CD4-positive, CD25-positive, alpha-beta regulatory T cell (primary cell): ENCODE measurements at regions not wholly inside any gene's neighbourhood (a gene's known extent, or its start where the extent isn't known, plus 50 kb on each side); places are given as distances from the start of the nearest gene placed in this dataset.
A peak's percentile ranks its signal among the peaks of the same experiment; 100 is the strongest.
"Not testable (repeated sequence)": the region's sequence is repeated elsewhere in the genome, so short reads cannot be mapped to it uniquely, and the experiment has no call there.

Source experiments
- ATAC-seq, 2 donors: fragments of 150-1000 bp; cut with Tn5 transposase; one replicate each; pipeline ENCODE4 v1.10.0; 2021; ENCODE audit warnings: low read depth in 2 of 2, moderate number of reproducible peaks in 2 of 2, moderate library complexity in 1 of 2
- DNase-seq, 3 donors: peaks; one replicate each; pipeline versions ENCODE4 v3.0.0 to v3.0.0-alpha.2; 2012 to 2022; ENCODE audit warnings: mixed read lengths in 1 of 3
- H3K27ac ChIP-seq: one replicate; pipeline ENCODE4 v1.7.0; 2013; ENCODE audit warnings: mild to moderate bottlenecking, low read length; ENCODE audit not compliant: insufficient read depth, poor library complexity, severe bottlenecking
- H3K27me3 ChIP-seq: one replicate; pipeline ENCODE4 v1.7.0; 2013; ENCODE audit warnings: low read length; ENCODE audit not compliant: control insufficient read depth, insufficient read depth
- H3K36me3 ChIP-seq: one replicate; pipeline ENCODE4 v1.7.0; 2013; ENCODE audit warnings: mild to moderate bottlenecking, low read length, moderate library complexity; ENCODE audit not compliant: control insufficient read depth, insufficient read depth
- H3K4me1 ChIP-seq: 2 replicates; pipeline ENCODE4 v1.7.0; 2013; ENCODE audit warnings: mild to moderate bottlenecking, low read length; ENCODE audit not compliant: insufficient read depth, control insufficient read depth, poor library complexity, severe bottlenecking
- H3K4me3 ChIP-seq: one replicate; pipeline ENCODE4 v1.7.0; 2013; ENCODE audit warnings: low read depth, mild to moderate bottlenecking, low read length, moderate library complexity
- H3K9me3 ChIP-seq, 2 experiments: 1 replicate in 1 of 2; 2 replicates in 1 of 2; pipeline ENCODE4 v1.7.0; 2013; ENCODE audit warnings: low read length in 2 of 2, mild to moderate bottlenecking in 1 of 2, moderate library complexity in 1 of 2; ENCODE audit not compliant: control insufficient read depth in 2 of 2
- H3K27ac Mint-ChIP-seq, 3 donors: one replicate each; pipeline ENCODE4 v1.8.0; 2020 to 2022; ENCODE audit warnings: mild to moderate bottlenecking in 3 of 3, mixed read lengths in 3 of 3, moderate library complexity in 2 of 3
- H3K27me3 Mint-ChIP-seq: one replicate; pipeline ENCODE4 v1.8.0; 2022; ENCODE audit warnings: mild to moderate bottlenecking, mixed read lengths
- H3K36me3 Mint-ChIP-seq: one replicate; pipeline ENCODE4 v1.8.0; 2020; ENCODE audit warnings: mixed read lengths
- H3K4me1 Mint-ChIP-seq, 4 donors: one replicate each; pipeline ENCODE4 v1.8.0; 2020 to 2022; ENCODE audit warnings: mixed read lengths in 4 of 4, mild to moderate bottlenecking in 1 of 4
- H3K4me3 Mint-ChIP-seq, 4 donors: one replicate each; pipeline ENCODE4 v1.8.0; 2020 to 2022; ENCODE audit warnings: mild to moderate bottlenecking in 4 of 4, mixed read lengths in 4 of 4, moderate library complexity in 3 of 4
- H3K9me3 Mint-ChIP-seq, 7 donors: one replicate each; pipeline ENCODE4 v1.8.0; 2020 to 2022; ENCODE audit warnings: mixed read lengths in 7 of 7, mild to moderate bottlenecking in 3 of 7, moderate library complexity in 2 of 7

GRCh38 chr7:93026425-93026824, 91.4 kb downstream of the SAMD9 start:
- H3K9me3 Mint-ChIP-seq, result peaks cover 0 to 9% (median 5%) of the 10 kb centered on the region in 7 donors
- Histone ChIP-seq H3K27me3 (peaks cover 2% of the 10 kb centered on the region), H3K36me3 (no peaks in the 10 kb centered on the region), H3K9me3 (peaks cover 0 to under 1% of the 10 kb centered on the region in 2 experiments), H3K27ac (no peak overlapping the region), H3K4me1 (no peaks in the 10 kb centered on the region), H3K4me3 (no peak overlapping the region)
- no peak for ATAC-seq
- no peaks in the 10 kb centered on the region for H3K4me1 Mint-ChIP-seq
- DNase-seq, result no peak
- H3K36me3 Mint-ChIP-seq, result no peaks in the 10 kb centered on the region
- H3K27ac Mint-ChIP-seq, result no peak overlapping the region
- H3K27me3 Mint-ChIP-seq, result no peaks in the 10 kb centered on the region
- H3K4me3 Mint-ChIP-seq, result no peak overlapping the region

GRCh38 chr7:93025389-93025788, 92.4 kb downstream of the SAMD9 start:
- no peak for ATAC-seq
- no peaks in the 10 kb centered on the region for H3K36me3 Mint-ChIP-seq
- H3K9me3 Mint-ChIP-seq, result peaks cover 0 to 5% (median 0%) of the 10 kb centered on the region in 7 donors
- H3K4me3 Mint-ChIP-seq, result no peak overlapping the region
- H3K27ac Mint-ChIP-seq, result no peak overlapping the region
- no peaks in the 10 kb centered on the region for H3K4me1 Mint-ChIP-seq
- DNase-seq, result no peak
- Histone ChIP-seq H3K27ac (no peak overlapping the region), H3K4me1 (no peaks in the 10 kb centered on the region), H3K27me3 (peaks cover 2% of the 10 kb centered on the region), H3K9me3 (no peaks in the 10 kb centered on the region), H3K36me3 (no peaks in the 10 kb centered on the region), H3K4me3 (no peak overlapping the region)
- H3K27me3 Mint-ChIP-seq, result no peaks in the 10 kb centered on the region

- not testable (repeated sequence) for H3K4me3 ChIP-seq, H3K27ac Mint-ChIP-seq, H3K9me3 ChIP-seq, H3K27ac ChIP-seq, H3K27me3 ChIP-seq, H3K27me3 Mint-ChIP-seq, ATAC-seq, DNase-seq, H3K4me3 Mint-ChIP-seq, H3K36me3 Mint-ChIP-seq, H3K4me1 Mint-ChIP-seq, H3K4me1 ChIP-seq, H3K36me3 ChIP-seq, H3K9me3 Mint-ChIP-seq
Observed at GRCh38 chr7:93022931-93023478, 94.8 kb downstream of the SAMD9 start.

GRCh38 chr7:93021748-93022147, 96.0 kb downstream of the SAMD9 start:
- H3K4me1 ChIP-seq, result no peaks in the 10 kb centered on the region
- no peak for ATAC-seq
- Mint-ChIP-seq H3K36me3 (no peaks in the 10 kb centered on the region), H3K4me3 (no peak overlapping the region), H3K27ac (no peak overlapping the region), H3K4me1 (no peaks in the 10 kb centered on the region), H3K27me3 (peaks cover 4% of the 10 kb centered on the region), H3K9me3 (peaks cover 0 to 4% (median 0%) of the 10 kb centered on the region in 7 donors)
- no peaks in the 10 kb centered on the region for H3K36me3 ChIP-seq
- H3K27ac ChIP-seq, result no peak overlapping the region
- H3K9me3 ChIP-seq, result no peaks in the 10 kb centered on the region
- H3K27me3 ChIP-seq, result no peaks in the 10 kb centered on the region
- DNase-seq, result no peak
- no peak overlapping the region for H3K4me3 ChIP-seq

- Mint-ChIP-seq H3K4me1 (peaks cover 0 to 6% (median 0%) of the 10 kb centered on the region in 4 donors), H3K9me3 (peaks cover 0 to 2% (median 0%) of the 10 kb centered on the region in 7 donors), H3K36me3 (no peaks in the 10 kb centered on the region), H3K4me3 (no peak overlapping the region), H3K27ac (no peak overlapping the region), H3K27me3 (peaks cover 4% of the 10 kb centered on the region)
- Histone ChIP-seq H3K36me3 (no peaks in the 10 kb centered on the region), H3K9me3 (no peaks in the 10 kb centered on the region), H3K27me3 (no peaks in the 10 kb centered on the region), H3K4me3 (no peak overlapping the region), H3K27ac (no peak overlapping the region), H3K4me1 (no peaks in the 10 kb centered on the region)
- ATAC-seq (no peak), DNase-seq (no peak)
Observed at GRCh38 chr7:93018716-93019115, 99.1 kb downstream of the SAMD9 start.

- H3K27me3 Mint-ChIP-seq, result peaks cover 4% of the 10 kb centered on the region
- no peak overlapping the region for H3K4me3 Mint-ChIP-seq
- no peaks in the 10 kb centered on the region for H3K9me3 ChIP-seq
- H3K4me1 ChIP-seq, result no peaks in the 10 kb centered on the region
- peak overlapping the region in 1 of 3 donors; percentile 38 for H3K27ac Mint-ChIP-seq
- H3K4me3 ChIP-seq, result no peak overlapping the region
- ATAC-seq (no peak), DNase-seq (no peak)
- no peak overlapping the region for H3K27ac ChIP-seq
- H3K36me3 Mint-ChIP-seq, result no peaks in the 10 kb centered on the region
- no peaks in the 10 kb centered on the region for H3K36me3 ChIP-seq
- no peaks in the 10 kb centered on the region for H3K27me3 ChIP-seq
- H3K4me1 Mint-ChIP-seq, result peaks cover 0 to 6% (median 0%) of the 10 kb centered on the region in 4 donors
- peaks cover 0 to 1% (median 0%) of the 10 kb centered on the region in 7 donors for H3K9me3 Mint-ChIP-seq
Observed at GRCh38 chr7:93016681-93017381, 100.9 kb downstream of the SAMD9 start.

- Histone ChIP-seq H3K27me3 (no peaks in the 10 kb centered on the region), H3K4me3 (no peak overlapping the region), H3K4me1 (no peaks in the 10 kb centered on the region), H3K9me3 (no peaks in the 10 kb centered on the region), H3K27ac (no peak overlapping the region), H3K36me3 (no peaks in the 10 kb centered on the region)
- no peak for ATAC-seq
- peaks cover 0 to 6% (median 0%) of the 10 kb centered on the region in 4 donors for H3K4me1 Mint-ChIP-seq
- H3K36me3 Mint-ChIP-seq, result no peaks in the 10 kb centered on the region
- DNase-seq, result peak in 1 of 3 donors; percentile 37
- no peak overlapping the region for H3K4me3 Mint-ChIP-seq
- peaks cover 8% of the 10 kb centered on the region for H3K27me3 Mint-ChIP-seq
- H3K9me3 Mint-ChIP-seq, result peaks cover 0 to 1% (median 0%) of the 10 kb centered on the region in 7 donors
- peak overlapping the region in 2 of 3 donors; percentile 28 to 57 for H3K27ac Mint-ChIP-seq
Observed at GRCh38 chr7:93015779-93016481, 101.8 kb downstream of the SAMD9 start.
